GM12878 (cell line): ENCODE measurements at regions not wholly inside any gene's neighbourhood (a gene's known extent, or its start where the extent isn't known, plus 50 kb on each side); places are given as distances from the start of the nearest gene placed in this dataset.

Source experiments
- ATAC-seq: fragments of 200-7000 bp; cut with Tn5 transposase; 3 replicates; pipeline ENCODE4 v1.9.1; 2020; ENCODE audit warnings: mild to moderate bottlenecking, moderate library complexity
- BruUV-seq: library from RNA; stranded (reverse); fragments of 400-500 nt; replicated peaks from 2 replicates; lab custom pipeline; 2021; lab: Mats Ljungman, UMichigan
- CTCF ChIA-PET: fragments of 300-600 bp; sonication (Branson Sonifier 250); formaldehyde crosslinking; extraction: SDS; loops from one replicate; lab custom pipeline; 2021; ENCODE audit warnings: inconsistent platforms; lab: Yijun Ruan, JAX
- POLR2A ChIA-PET: fragments of 350-600 bp; formaldehyde crosslinking; extraction: SDS; loops from one replicate; lab custom pipeline; 2021; ENCODE audit warnings: inconsistent platforms; lab: Charles Lee
- RAD21 ChIA-PET: fragments of 300-600 bp; sonication (Branson Sonifier 250); formaldehyde crosslinking; loops from one replicate; lab custom pipeline; 2023; ENCODE audit warnings: antibody characterized with exemption; ENCODE audit not compliant: unreplicated experiment; lab: Charles Lee
- SMC1A ChIA-PET: fragments of 300-600 bp; sonication (Branson Sonifier 250); formaldehyde crosslinking; loops from one replicate; lab custom pipeline; 2023; ENCODE audit not compliant: unreplicated experiment, uncharacterized antibody; lab: Charles Lee
- DNase-seq: peaks from one replicate; pipeline ENCODE4 v3.0.0-alpha.2; 2011; ENCODE audit warnings: low read depth, low spot score
- FAIRE-seq: peaks from 3 replicates; lab custom pipeline; 2011; peaks lifted over from hg19 to GRCh38; lab: Jason Lieb, UNC
- H2AFZ ChIP-seq: 2 replicates; pipeline ENCODE4 v1.6.0; 2011; ENCODE audit warnings: low read depth, low read length, control low read depth; ENCODE audit not compliant: control insufficient read depth
- H3K27ac ChIP-seq: 2 replicates; pipeline ENCODE4 v1.5.1; 2011; ENCODE audit warnings: control low read depth; ENCODE audit not compliant: control insufficient read depth, insufficient read depth
- H3K27me3 ChIP-seq, 2 experiments: replicated peaks in 1 of 2; 2 replicates each; pipeline versions ENCODE4 v1.6.0 to v1.6.1; 2011; ENCODE audit warnings: low read length in 1 of 2; ENCODE audit not compliant: control insufficient read depth in 2 of 2, insufficient read depth in 2 of 2
- H3K36me3 ChIP-seq, 2 experiments: 2 replicates each; pipeline ENCODE4 v1.5.1; 2011; ENCODE audit warnings: low read length in 1 of 2; ENCODE audit not compliant: control insufficient read depth in 2 of 2, insufficient read depth in 2 of 2
- H3K4me1 ChIP-seq: 2 replicates; pipeline ENCODE4 v1.6.1; 2011; ENCODE audit warnings: mild to moderate bottlenecking, low read length, moderate library complexity, mixed read lengths; ENCODE audit not compliant: control insufficient read depth, insufficient read depth
- H3K4me2 ChIP-seq: 2 replicates; pipeline ENCODE4 v1.6.0; 2011; ENCODE audit warnings: control low read depth; ENCODE audit not compliant: control insufficient read depth, insufficient read depth
- H3K4me3 ChIP-seq: fragments of 200-600 bp; sonication (generic); 2 replicates; pipeline ENCODE4 v1.5.1; 2016
- H3K79me2 ChIP-seq: 2 replicates; pipeline ENCODE4 v1.6.0; 2011; ENCODE audit warnings: low read length; ENCODE audit not compliant: control insufficient read depth, insufficient read depth
- H3K9ac ChIP-seq: 2 replicates; pipeline ENCODE4 v1.8.0; 2011; ENCODE audit warnings: low read length, control low read depth, mixed read lengths; ENCODE audit not compliant: control insufficient read depth, insufficient read depth
- H3K9me3 ChIP-seq: replicated peaks from 3 replicates; pipeline ENCODE4 v1.5.1; 2011; ENCODE audit warnings: mild to moderate bottlenecking, low read length; ENCODE audit not compliant: control insufficient read depth, insufficient read depth
- H4K20me1 ChIP-seq: 2 replicates; pipeline ENCODE4 v1.6.0; 2011; ENCODE audit not compliant: control insufficient read depth, insufficient read depth
- FOXM1 ChIP-seq: IDR thresholded peaks from 2 replicates; pipeline ENCODE4 v1.6.1; 2012; ENCODE audit warnings: low read depth, mild to moderate bottlenecking, inconsistent platforms, low read length, moderate library complexity
- GABPA ChIP-seq: IDR thresholded peaks from 2 replicates; pipeline ENCODE4 v1.6.1; 2014; ENCODE audit warnings: antibody characterized with exemption, low read depth, mild to moderate bottlenecking, inconsistent platforms
- GATAD2B ChIP-seq: fragments of 450-650 bp; conservative IDR thresholded peaks from 2 replicates; pipeline ENCODE4 v1.6.1; 2017; ENCODE audit warnings: low read depth, mild to moderate bottlenecking, moderate library complexity
- KDM1A ChIP-seq: fragments of 200-600 bp; sonication (generic); IDR thresholded peaks from 2 replicates; pipeline ENCODE4 v1.6.1; 2016; ENCODE audit warnings: borderline replicate concordance
- SREBF2 ChIP-seq: IDR thresholded peaks from 2 replicates; pipeline ENCODE4 v1.6.1; 2012; ENCODE audit warnings: mild to moderate bottlenecking, low read length
- WRNIP1 ChIP-seq: IDR thresholded peaks from 2 replicates; pipeline ENCODE4 v1.6.1; 2011; ENCODE audit warnings: low read depth, low read length, improper control_type of control experiment, borderline replicate concordance
- ZBED1 ChIP-seq: IDR thresholded peaks from 2 replicates; pipeline ENCODE4 v1.6.1; 2016; ENCODE audit warnings: borderline replicate concordance
- ZBTB40 ChIP-seq: fragments of 450-650 bp; IDR thresholded peaks from 2 replicates; pipeline ENCODE4 v1.6.1; 2016; ENCODE audit warnings: mild to moderate bottlenecking, moderate library complexity, borderline replicate concordance
- WGBS: methylation state at CpG from one replicate; pipeline ENCODE4 v1.1.6; 2016; ENCODE audit warnings: low lambda C conversion rate; ENCODE audit not compliant: insufficient replicate concordance, insufficient coverage; ENCODE audit errors: missing lambda C conversion rate; 5-methylcytosine and 5-hydroxymethylcytosine counted together
- in situ Hi-C: fragments of 300-500 bp; cut with MboI; formaldehyde crosslinking; loops from 9 replicates; pipeline ENCODE4 v1.14.3; 2018; ENCODE audit warnings: mixed read lengths
- intact Hi-C: fragments of 100-400 bp; cut with micrococcal nuclease; formaldehyde crosslinking; loops from one replicate; pipeline ENCODE4 v1.14.2; 2022; ENCODE audit not compliant: unreplicated experiment
- TF ChIP-seq, protein P1 (sequence below): IDR thresholded peaks from 2 replicates; pipeline ENCODE4 v1.6.1; 2012; ENCODE audit warnings: low read length, inconsistent platforms

- Histone ChIP-seq H3K27me3 (no peaks in the 10 kb centered on the region), H3K36me3 (no peaks in the 10 kb centered on the region)
- no peak for DNase-seq
- TF ChIP-seq, protein P1, sequence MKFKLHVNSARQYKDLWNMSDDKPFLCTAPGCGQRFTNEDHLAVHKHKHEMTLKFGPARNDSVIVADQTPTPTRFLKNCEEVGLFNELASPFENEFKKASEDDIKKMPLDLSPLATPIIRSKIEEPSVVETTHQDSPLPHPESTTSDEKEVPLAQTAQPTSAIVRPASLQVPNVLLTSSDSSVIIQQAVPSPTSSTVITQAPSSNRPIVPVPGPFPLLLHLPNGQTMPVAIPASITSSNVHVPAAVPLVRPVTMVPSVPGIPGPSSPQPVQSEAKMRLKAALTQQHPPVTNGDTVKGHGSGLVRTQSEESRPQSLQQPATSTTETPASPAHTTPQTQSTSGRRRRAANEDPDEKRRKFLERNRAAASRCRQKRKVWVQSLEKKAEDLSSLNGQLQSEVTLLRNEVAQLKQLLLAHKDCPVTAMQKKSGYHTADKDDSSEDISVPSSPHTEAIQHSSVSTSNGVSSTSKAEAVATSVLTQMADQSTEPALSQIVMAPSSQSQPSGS, result no peak
- no peak for TF ChIP-seq WRNIP1
- TF ChIP-seq GABPA, result no peak
- TF ChIP-seq FOXM1, result no peak
- TF ChIP-seq ZBED1, result no peak
- TF ChIP-seq GATAD2B, result no peak
- no peak for TF ChIP-seq ZBTB40
- TF ChIP-seq KDM1A, result no peak
- no peak for TF ChIP-seq SREBF2
- TF ChIP-seq, all 136 proteins: peak for 0
- H3K9ac ChIP-seq, result no peak overlapping the region
- ChIA-PET RAD21 (no interaction called here), CTCF (interaction anchor here (1.2 kb wide), 1 partner anchor 23 kb away, joined by 5 read pairs; no protein-coding TSS in a partner anchor), POLR2A (no interaction called here), SMC1A (interaction anchor here (1.2 to 1.5 kb wide), 2 partner anchors 11 to 1212 kb away, joined by 3 read pairs; no protein-coding TSS in a partner anchor)
- H3K4me3 ChIP-seq, result no peak overlapping the region
- no TSS peak for BruUV-seq
- no peaks in the 10 kb centered on the region for H3K79me2 ChIP-seq
- H3K27ac ChIP-seq, result no peak overlapping the region
- no peak overlapping the region for H3K4me2 ChIP-seq
- no peaks in the 10 kb centered on the region; the same call in 1 of the 3 replicates for H3K9me3 ChIP-seq
- no peaks in the 10 kb centered on the region for H4K20me1 ChIP-seq
- H2AFZ ChIP-seq, result no peak overlapping the region
- WGBS, result 59% methylated on average over 4 of the region's 4 CpGs
- intact Hi-C loops, result no loop called here
- ATAC-seq, result no peak
- no peak for FAIRE-seq
- peaks cover 8% of the 10 kb centered on the region for H3K4me1 ChIP-seq
- in situ Hi-C loops, result no loop called here
These were observed 221.8 kb upstream of the DCN start for GRCh38 chr12:91404441-91404840.
